Coronary artery (tissue), 2 donors: ENCODE measurements at regions not wholly inside any gene's neighbourhood (a gene's known extent, or its start where the extent isn't known, plus 50 kb on each side); places are given as distances from the start of the nearest gene placed in this dataset.
"Not testable (repeated sequence)": the region's sequence is repeated elsewhere in the genome, so short reads cannot be mapped to it uniquely, and the experiment has no call there.

Experiments
- DNase-seq: peaks from one replicate; pipeline ENCODE4 v3.0.0-alpha.2; 2017; ENCODE audit warnings: low spot score
- H3K27ac ChIP-seq, 2 donors: fragments of 200-600 bp; sonication (generic); one replicate each; pipeline ENCODE4 v1.5.1; 2016 to 2019
- H3K4me3 ChIP-seq: fragments of 200-600 bp; sonication (generic); 2 replicates; pipeline ENCODE4 v1.5.1; 2016; ENCODE audit warnings: mild to moderate bottlenecking, moderate library complexity
- CTCF ChIP-seq: fragments of 200-600 bp; sonication (generic); IDR thresholded peaks from one replicate; pipeline ENCODE4 v1.5.1; 2019; ENCODE audit warnings: antibody characterized with exemption

- DNase-seq, H3K27ac ChIP-seq, H3K4me3 ChIP-seq: not testable (repeated sequence)
Observed at GRCh38 chr14:106359157-106359887, 832.9 kb downstream of the TMEM121 start.

GRCh38 chr14:106365371-106365770 is 839.0 kb downstream of the TMEM121 start:
- DNase-seq, H3K27ac ChIP-seq, H3K4me3 ChIP-seq: not testable (repeated sequence)

GRCh38 chr14:106365894-106366293 is 839.5 kb downstream of the TMEM121 start:
- DNase-seq, H3K4me3 ChIP-seq, H3K27ac ChIP-seq: not testable (repeated sequence)

- not testable (repeated sequence) for H3K4me3 ChIP-seq, H3K27ac ChIP-seq, DNase-seq
Observed at GRCh38 chr14:106366971-106367370, 840.6 kb downstream of the TMEM121 start.

- not testable (repeated sequence) for DNase-seq, H3K4me3 ChIP-seq, H3K27ac ChIP-seq
Observed at GRCh38 chr14:106369456-106369855, 843.1 kb downstream of the TMEM121 start.

- no peak for DNase-seq
- Histone ChIP-seq H3K27ac (no peak overlapping the region), H3K4me3 (no peak overlapping the region)
- no peak for TF ChIP-seq CTCF
Observed at GRCh38 chr14:106372870-106373652, 846.7 kb downstream of the TMEM121 start.

- not testable (repeated sequence) for H3K4me3 ChIP-seq, H3K27ac ChIP-seq, DNase-seq
Observed at GRCh38 chr14:106373653-106374110, 847.3 kb downstream of the TMEM121 start.

GRCh38 chr14:106377432-106377831 is 851.0 kb downstream of the TMEM121 start:
- H3K27ac ChIP-seq: no peak overlapping the region
- TF ChIP-seq CTCF: no peak
- H3K4me3 ChIP-seq: no peak overlapping the region
- no peak for DNase-seq

GRCh38 chr14:106378191-106378590 is 851.8 kb downstream of the TMEM121 start:
- no peak for TF ChIP-seq CTCF
- Histone ChIP-seq H3K27ac (no peak overlapping the region), H3K4me3 (no peak overlapping the region)
- no peak for DNase-seq

GRCh38 chr14:106380740-106381139 is 854.4 kb downstream of the TMEM121 start:
- no peak for TF ChIP-seq CTCF
- no peak for DNase-seq
- H3K27ac ChIP-seq: no peak overlapping the region
- H3K4me3 ChIP-seq: no peak overlapping the region

- not testable (repeated sequence) for DNase-seq, H3K27ac ChIP-seq, H3K4me3 ChIP-seq
Observed at GRCh38 chr14:106389186-106389585, 862.8 kb downstream of the TMEM121 start.
